ENCODE measurements at regions not wholly inside any gene's neighbourhood (a gene's known extent, or its start where the extent isn't known, plus 50 kb on each side); places are given as distances from the start of the nearest gene placed in this dataset.
"Not testable (repeated sequence)": the region's sequence is repeated elsewhere in the genome, so short reads cannot be mapped to it uniquely, and the experiment has no call there.

DNA sequence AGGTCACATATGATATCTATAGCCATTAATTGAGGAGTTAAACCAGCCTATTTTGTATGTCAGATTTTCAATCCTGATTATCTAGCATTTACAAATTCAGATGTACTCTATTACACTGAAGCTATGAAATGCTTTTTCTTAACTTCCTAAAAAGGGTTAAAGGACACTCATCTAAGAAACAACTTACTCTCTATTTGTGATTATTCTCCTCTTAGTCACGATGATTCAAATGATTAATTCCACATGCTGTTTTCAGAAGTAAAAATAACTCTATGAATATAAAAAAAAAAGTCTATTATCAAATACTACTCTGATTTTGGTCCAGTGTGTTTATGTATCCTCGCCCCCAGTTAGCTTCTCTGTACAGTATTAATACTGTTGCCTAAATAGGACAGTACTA lies 1199.9 kb downstream of the GATA3 start:
- DNase-seq = no peak

GRCh38 chr10:9260690-9261089 lies 1206.2 kb downstream of the GATA3 start:
- no peak for DNase-seq

- no peak for DNase-seq
Observed at GRCh38 chr10:9262770-9263169, 1208.3 kb downstream of the GATA3 start.

- no peak for DNase-seq
Observed at GRCh38 chr10:9268176-9268575, 1213.7 kb downstream of the GATA3 start.

DNA sequence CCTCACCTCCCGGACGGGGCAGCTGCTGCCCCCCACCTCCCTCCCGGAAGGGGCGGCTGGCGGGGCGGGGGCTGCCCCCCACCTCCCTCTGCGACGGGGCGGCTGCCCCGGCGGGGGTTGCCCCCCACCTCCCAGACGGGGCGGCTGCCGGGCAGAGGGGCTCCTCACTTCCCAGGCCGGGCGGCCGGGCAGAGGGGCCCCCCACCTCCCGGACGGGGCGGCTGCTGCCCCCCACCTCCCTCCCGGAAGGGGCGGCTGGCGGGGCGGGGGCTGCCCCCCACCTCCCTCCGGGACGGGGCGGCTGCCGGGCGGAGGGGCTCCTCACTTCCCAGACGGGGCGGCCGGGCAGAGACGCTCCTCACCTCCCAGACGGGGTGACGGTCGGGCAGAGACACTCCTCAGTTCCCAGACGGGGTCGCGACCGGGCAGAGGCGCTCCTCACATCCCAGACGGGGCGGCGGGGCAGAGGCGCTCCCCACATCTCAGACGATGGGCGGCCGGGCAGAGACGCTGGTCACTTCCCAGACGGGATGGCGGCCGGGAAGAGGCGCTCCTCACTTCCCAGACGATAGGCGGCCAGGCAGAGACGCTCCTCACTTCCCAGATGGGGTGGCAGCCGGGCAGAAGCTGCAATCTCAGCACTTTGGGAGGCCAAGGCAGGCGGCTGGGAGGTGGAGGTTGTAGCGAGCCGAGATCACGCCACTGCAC lies 1218.8 kb downstream of the GATA3 start:
- DNase-seq = not testable (repeated sequence)

DNA sequence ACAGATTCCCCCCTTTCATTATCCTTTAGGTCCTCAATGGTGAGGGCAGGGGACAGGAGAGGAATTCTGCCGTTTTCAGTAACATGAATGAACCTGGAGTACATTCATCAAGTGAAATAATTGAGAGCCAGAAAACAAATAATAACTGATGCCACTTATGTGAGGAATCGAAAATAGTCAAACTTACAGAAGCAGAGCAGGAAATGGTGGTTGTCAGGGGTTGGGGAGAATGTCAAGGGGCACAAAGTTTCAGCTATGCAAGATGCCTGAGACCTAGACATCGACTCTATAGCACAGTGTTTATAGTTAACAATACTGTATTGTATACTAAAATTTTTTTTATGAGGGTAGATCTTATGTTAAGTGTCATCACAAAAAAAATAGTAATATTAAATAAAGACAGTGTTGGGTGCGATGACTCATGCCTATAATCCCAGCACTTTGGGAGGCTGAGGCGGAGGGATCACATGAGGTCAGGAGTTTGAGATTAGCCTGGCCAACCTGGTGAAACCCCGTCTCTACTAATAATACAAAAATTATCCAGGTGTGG lies 1219.8 kb downstream of the GATA3 start:
- DNase-seq = no peak

DNA sequence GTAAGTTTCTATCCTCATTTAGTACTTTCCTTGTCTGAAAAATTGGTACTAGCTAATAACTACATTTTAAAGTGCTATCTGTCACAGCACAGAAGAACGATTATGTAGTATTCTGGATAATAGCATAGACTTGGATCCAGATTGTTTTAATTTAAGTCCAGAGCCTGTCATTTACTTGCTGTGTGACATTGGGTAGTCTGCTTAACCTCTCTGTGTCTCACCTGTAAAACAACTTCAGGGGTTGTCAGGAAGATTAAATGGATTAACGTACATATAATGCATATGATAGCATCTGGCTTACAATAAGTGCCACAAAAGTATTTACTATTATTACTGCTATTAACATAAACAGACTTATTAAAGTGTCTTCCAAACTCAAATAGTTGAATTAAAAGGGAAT lies 1221.4 kb downstream of the GATA3 start:
- DNase-seq = no peak

- no peak for DNase-seq
Observed at GRCh38 chr10:9285690-9286089, 1231.2 kb downstream of the GATA3 start.

GRCh38 chr10:9289811-9290210 lies 1235.3 kb downstream of the GATA3 start:
- DNase-seq = no peak

GRCh38 chr10:9291081-9291480 lies 1236.6 kb downstream of the GATA3 start:
- DNase-seq = no peak

DNA sequence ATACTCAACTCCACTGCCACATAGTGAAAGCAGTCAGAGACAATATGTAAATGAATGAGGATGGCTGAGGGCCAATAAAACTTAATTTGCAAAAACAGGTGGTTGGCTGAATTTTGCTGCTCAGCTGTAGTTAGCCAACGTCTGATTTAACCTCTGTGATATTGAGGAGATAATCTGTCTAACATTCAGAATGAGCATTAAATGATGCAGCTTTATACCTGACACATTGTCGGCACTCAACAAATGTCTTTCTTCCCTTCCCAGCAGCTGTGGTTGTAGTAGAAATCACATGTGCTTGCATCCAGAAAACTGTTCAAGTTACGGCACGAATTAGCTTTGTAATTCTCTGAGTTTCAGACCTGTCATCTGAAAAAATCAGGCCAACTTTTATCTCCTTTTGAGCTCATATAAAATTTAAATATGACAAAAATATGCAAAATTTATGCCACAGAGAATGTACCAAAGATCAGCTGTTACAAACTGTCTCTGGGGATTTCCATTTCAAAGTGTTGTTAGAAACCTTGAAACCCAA lies 1239.7 kb downstream of the GATA3 start:
- DNase-seq = no peak

GRCh38 chr10:9294865-9295264 lies 1240.4 kb downstream of the GATA3 start:
- DNase-seq = no peak

- no peak for DNase-seq
Observed at GRCh38 chr10:9296190-9296589, 1241.7 kb downstream of the GATA3 start.

GRCh38 chr10:9297580-9297979 lies 1243.1 kb downstream of the GATA3 start:
- DNase-seq = no peak

GRCh38 chr10:9299966-9300365 lies 1245.5 kb downstream of the GATA3 start:
- no peak for DNase-seq

GRCh38 chr10:9301148-9301547 lies 1246.7 kb downstream of the GATA3 start:
- DNase-seq = no peak

DNA sequence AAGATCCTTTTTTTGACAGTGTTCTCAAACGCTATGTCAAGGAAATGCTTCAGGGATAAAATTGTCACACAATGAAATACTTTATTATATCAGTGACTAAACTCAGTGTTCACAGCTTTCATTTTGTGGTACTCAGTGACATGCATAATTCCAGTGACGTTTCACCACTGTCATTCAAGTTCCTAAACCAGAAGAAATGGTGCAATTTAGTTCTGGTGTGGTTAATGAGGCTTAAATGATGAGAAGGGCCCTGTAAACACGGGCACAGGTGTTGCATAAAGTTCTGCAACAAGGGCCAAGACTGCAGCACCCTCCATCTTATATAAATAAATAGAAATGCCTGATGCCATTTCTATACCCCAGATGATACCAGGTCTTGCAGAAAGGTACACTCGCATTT lies 1247.1 kb downstream of the GATA3 start:
- no peak for DNase-seq

GRCh38 chr10:9302140-9302746 lies 1247.8 kb downstream of the GATA3 start:
- DNase-seq = no peak

DNA sequence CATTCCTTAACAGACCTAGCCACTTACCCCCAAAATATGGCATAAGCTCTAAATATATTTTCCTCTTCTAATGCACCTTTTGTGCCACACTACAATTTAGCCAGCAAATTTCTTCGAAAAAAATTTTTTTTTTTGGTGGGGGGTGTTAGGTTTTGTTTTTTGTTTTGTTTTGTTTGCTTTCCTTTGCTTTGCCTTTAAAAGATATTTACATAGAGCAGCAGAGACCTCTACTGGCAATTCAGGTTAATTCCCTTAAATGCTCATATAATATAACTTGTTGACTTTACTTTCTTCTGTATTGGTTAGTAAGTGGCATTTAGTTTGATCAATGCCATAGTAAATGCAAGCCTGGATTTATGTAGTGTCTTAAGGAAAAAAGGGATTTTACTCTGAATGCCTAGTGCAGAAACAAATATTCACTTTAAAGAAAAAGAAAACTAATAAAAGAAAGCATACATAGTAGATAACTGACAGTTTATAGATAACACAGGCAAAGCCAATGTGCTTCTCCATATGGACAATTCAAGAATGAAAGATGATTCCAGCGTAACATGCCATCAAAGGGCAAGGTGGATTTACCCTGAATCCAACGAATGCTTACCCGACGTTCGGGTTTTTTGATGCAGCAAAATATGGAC lies 1250.6 kb downstream of the GATA3 start:
- DNase-seq = no peak

GRCh38 chr10:9311702-9312499 lies 1257.4 kb downstream of the GATA3 start:
- DNase-seq = no peak

DNA sequence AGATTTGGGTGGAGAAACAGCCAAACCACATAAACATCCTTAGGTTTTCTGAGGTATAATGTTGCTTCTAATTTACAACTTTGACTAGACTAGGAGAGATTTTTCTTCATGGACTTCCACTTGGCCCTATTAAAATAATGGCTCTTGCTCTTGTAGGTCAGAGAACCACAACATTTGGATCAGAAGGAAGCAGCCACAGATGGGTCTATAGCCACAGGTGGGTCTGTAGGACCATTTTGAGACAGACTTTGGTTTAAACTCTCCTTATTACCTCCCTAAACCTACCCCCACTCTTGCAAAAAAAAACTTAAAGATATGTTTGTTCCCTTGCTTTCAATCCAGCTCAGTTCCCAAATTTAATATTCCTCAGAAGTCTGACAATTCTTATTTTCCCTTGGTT lies 1260.8 kb downstream of the GATA3 start:
- no peak for DNase-seq

DNA sequence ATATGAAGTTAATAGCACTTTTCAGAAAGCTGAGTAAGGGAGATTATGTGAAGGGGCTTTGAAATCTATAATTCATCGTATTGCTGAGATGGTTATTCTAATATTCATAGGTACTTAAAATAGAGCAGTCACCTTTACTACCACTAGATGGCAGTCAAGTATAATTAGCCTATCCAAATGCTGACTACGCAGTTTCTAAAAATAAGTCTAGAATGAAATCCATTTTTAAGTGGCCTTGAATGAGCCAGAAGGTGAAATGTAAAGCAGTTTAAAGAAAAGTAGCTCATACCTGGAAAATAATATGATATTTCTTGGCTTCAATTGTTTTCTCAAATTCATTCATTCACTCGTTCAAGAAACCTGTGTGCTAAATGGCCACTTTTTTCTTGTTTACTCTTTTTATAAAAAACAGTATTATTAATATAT lies 1277.1 kb downstream of the GATA3 start:
- no peak for DNase-seq

DNA sequence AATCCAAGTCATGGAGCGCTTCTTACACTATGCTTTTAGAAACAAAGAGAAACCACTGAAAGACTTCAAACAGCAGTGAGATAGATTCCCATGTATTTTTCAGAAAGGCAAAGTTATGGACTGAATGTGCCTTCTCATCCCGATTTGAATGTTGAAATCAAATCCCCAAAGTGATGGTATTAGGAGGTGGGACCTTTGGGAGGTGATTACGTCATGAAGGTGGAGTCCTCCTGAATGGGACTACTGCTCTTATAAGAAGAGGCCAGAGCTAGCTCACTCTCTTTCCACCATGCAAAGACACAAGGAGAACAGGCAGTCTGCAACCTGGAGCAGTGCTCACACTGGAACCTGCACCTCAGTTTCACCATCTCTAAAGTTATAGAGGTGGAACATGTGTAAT lies 1279.8 kb downstream of the GATA3 start:
- no peak for DNase-seq

Measured in stimulated activated CD4-positive, alpha-beta T cell treated with anti-CD3 and anti-CD28 coated beads, Interleukin-2, amount 100 ng/mL, for 24 hours (primary cell).